Esophagus muscularis mucosa (tissue), 3 donors: ENCODE measurements at regions not wholly inside any gene's neighbourhood (a gene's known extent, or its start where the extent isn't known, plus 50 kb on each side); places are given as distances from the start of the nearest gene placed in this dataset.

Source experiments
- POLR2AphosphoS5 ChIP-seq, 2 donors: sonication (generic); formaldehyde crosslinking; IDR thresholded peaks; one replicate each; pipeline ENCODE4 v1.6.1; 2017; ENCODE audit warnings: antibody characterized with exemption in 2 of 2
- TF ChIP-seq, protein P1 (sequence below), 3 experiments: fragments of 200-600 bp in 2 of 3; fragments of 450-650 bp in 1 of 3; sonication (generic) in 2 of 3; IDR thresholded peaks; one replicate each; pipeline ENCODE4 v1.5.1; 2017 to 2019; ENCODE audit warnings: antibody characterized with exemption in 3 of 3, mild to moderate bottlenecking in 2 of 3, moderate library complexity in 1 of 3

DNA sequence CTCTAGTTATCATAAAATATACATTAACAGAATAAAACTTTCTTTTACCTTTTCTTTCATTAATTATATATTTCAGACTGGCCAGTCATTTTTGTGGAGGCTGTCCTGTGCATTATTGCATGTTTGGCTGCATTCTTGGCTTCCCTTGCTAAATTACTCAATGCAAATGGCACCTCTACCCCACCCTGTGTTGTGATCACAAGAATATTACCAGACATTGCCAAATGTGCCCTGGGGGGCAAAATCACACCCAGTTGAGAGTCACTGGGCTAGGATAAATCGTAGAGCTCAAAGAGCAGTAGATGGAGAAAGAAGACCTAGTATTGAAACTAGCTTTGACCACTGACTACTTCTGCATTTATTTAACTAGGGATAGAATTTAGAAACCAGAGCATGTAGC lies 1257.8 kb upstream of the TENM4 start:
- TF ChIP-seq, protein P1, sequence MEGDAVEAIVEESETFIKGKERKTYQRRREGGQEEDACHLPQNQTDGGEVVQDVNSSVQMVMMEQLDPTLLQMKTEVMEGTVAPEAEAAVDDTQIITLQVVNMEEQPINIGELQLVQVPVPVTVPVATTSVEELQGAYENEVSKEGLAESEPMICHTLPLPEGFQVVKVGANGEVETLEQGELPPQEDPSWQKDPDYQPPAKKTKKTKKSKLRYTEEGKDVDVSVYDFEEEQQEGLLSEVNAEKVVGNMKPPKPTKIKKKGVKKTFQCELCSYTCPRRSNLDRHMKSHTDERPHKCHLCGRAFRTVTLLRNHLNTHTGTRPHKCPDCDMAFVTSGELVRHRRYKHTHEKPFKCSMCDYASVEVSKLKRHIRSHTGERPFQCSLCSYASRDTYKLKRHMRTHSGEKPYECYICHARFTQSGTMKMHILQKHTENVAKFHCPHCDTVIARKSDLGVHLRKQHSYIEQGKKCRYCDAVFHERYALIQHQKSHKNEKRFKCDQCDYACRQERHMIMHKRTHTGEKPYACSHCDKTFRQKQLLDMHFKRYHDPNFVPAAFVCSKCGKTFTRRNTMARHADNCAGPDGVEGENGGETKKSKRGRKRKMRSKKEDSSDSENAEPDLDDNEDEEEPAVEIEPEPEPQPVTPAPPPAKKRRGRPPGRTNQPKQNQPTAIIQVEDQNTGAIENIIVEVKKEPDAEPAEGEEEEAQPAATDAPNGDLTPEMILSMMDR (IDR thresholded peaks at IDR 0.05) = no peak
- no peak for TF ChIP-seq POLR2AphosphoS5 (IDR thresholded peaks at IDR 0.05)
